ENCODE measurements at regions not wholly inside any gene's neighbourhood (a gene's known extent, or its start where the extent isn't known, plus 50 kb on each side); places are given as distances from the start of the nearest gene placed in this dataset.

- Histone ChIP-seq H3K4me1 (no peaks in the 10 kb centered on the region), H3K27me3 (no peaks in the 10 kb centered on the region), H3K36me3 (ENCODE audit: low read depth, missing control alignments) (no peaks in the 10 kb centered on the region), H3K4me3 (no peak overlapping the region), H3K27ac (no peak overlapping the region), H3K9me3 (no peaks in the 10 kb centered on the region)
- no peak for DNase-seq
- 96 to 98% methylated on average over 1 of the region's 1 CpG for WGBS, 2 donors
- no peak for TF ChIP-seq CTCF (IDR thresholded peaks at IDR 0.05)
- TF ChIP-seq POLR2A (IDR thresholded peaks at IDR 0.05), result no peak
- intact Hi-C loops (cut with DNase I; ENCODE audit: low total_unique reads), result no loop called here
Measured at GRCh38 chr15:99902248-99902928, 169.2 kb upstream of the LYSMD4 start.

GRCh38 chr15:99895956-99896311, 162.7 kb upstream of the LYSMD4 start:
- Histone ChIP-seq H3K27me3 (no peaks in the 10 kb centered on the region), H3K4me3 (no peak overlapping the region), H3K36me3 (ENCODE audit: low read depth, missing control alignments) (no peaks in the 10 kb centered on the region), H3K9me3 (no peaks in the 10 kb centered on the region), H3K4me1 (no peaks in the 10 kb centered on the region), H3K27ac (no peak overlapping the region)
- intact Hi-C loops (cut with DNase I; ENCODE audit: low total_unique reads), result no loop called here
- WGBS, 2 donors, result 92 to 96% methylated on average over 4 of the region's 4 CpGs
- no peak for DNase-seq
- no peak for TF ChIP-seq POLR2A (IDR thresholded peaks at IDR 0.05)
- TF ChIP-seq CTCF (IDR thresholded peaks at IDR 0.05), result no peak

GRCh38 chr15:99895189-99895955, 162.1 kb upstream of the LYSMD4 start:
- Histone ChIP-seq H3K36me3 (ENCODE audit: low read depth, missing control alignments) (no peaks in the 10 kb centered on the region), H3K9me3 (no peaks in the 10 kb centered on the region), H3K27me3 (no peaks in the 10 kb centered on the region), H3K4me1 (no peaks in the 10 kb centered on the region), H3K27ac (no peak overlapping the region), H3K4me3 (no peak overlapping the region)
- intact Hi-C loops (cut with DNase I; ENCODE audit: low total_unique reads), result no loop called here
- DNase-seq, result no peak
- TF ChIP-seq POLR2A (IDR thresholded peaks at IDR 0.05) (no peak), CTCF (IDR thresholded peaks at IDR 0.05) (no peak)
- 95 to 97% methylated on average over 4 of the region's 4 CpGs for WGBS, 2 donors

DNA sequence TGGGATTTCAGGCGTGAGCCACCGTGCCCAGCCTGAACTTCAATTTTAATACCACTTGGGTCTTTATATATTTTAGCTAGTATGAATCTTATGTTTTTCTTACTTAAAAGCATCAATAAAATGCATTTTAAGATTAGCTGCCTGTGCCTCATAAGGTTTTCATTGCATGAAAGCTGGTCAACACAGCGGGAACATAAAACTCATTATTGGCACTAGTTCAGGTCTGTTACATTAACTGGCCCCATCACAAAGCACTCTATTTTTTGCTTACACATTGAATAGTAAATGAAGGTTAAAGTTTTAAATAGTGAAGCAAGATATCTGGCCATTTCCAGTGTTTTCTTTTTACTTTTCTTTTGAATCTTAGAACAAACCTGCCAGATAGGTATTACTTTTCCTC, 145.6 kb upstream of the LYSMD4 start:
- Histone ChIP-seq H3K9me3 (no peaks in the 10 kb centered on the region), H3K27me3 (no peaks in the 10 kb centered on the region), H3K36me3 (ENCODE audit: low read depth, missing control alignments) (no peaks in the 10 kb centered on the region), H3K4me1 (no peaks in the 10 kb centered on the region), H3K27ac (no peak overlapping the region), H3K4me3 (no peak overlapping the region)
- no peak for DNase-seq
- intact Hi-C loops (cut with DNase I; ENCODE audit: low total_unique reads), result no loop called here
- WGBS, 2 donors, result 95% methylated on average over 3 of the region's 3 CpGs
- no peak for TF ChIP-seq CTCF (IDR thresholded peaks at IDR 0.05)
- TF ChIP-seq POLR2A (IDR thresholded peaks at IDR 0.05), result no peak

DNA sequence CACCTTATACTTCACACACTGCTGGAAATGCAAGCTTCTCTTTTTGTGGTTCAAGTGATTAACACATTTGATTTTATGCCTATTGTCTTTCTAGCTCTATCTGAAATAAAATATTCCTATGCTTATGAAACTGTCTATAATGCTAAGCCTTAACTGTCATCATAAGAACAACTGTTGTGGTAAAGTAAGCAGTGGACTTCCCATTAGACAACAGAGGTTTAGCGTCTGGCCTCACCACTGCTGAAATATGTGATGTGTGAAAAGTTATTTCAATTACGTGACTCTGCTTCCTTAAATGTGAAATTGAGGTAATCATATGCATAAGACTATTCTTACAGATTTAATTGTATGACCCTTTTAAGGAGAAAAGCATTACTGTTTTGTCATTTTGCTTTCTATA, 140.2 kb upstream of the LYSMD4 start:
- intact Hi-C loops (cut with DNase I; ENCODE audit: low total_unique reads), result no loop called here
- no peak for TF ChIP-seq POLR2A (IDR thresholded peaks at IDR 0.05)
- no peak for TF ChIP-seq CTCF (IDR thresholded peaks at IDR 0.05)
- no peaks in the 10 kb centered on the region for H3K9me3 ChIP-seq
- no peaks in the 10 kb centered on the region for H3K27me3 ChIP-seq
- H3K4me3 ChIP-seq, result no peak overlapping the region
- DNase-seq, result no peak
- H3K27ac ChIP-seq, result no peak overlapping the region
- 87 to 92% methylated on average over 2 of the region's 2 CpGs for WGBS, 2 donors
- H3K36me3 ChIP-seq (ENCODE audit: low read depth, missing control alignments), result no peaks in the 10 kb centered on the region
- no peaks in the 10 kb centered on the region for H3K4me1 ChIP-seq
